ENCODE measurements at regions not wholly inside any gene's neighbourhood (a gene's known extent, or its start where the extent isn't known, plus 50 kb on each side); places are given as distances from the start of the nearest gene placed in this dataset.
"Not testable (repeated sequence)": the region's sequence is repeated elsewhere in the genome, so short reads cannot be mapped to it uniquely, and the experiment has no call there.

GRCh38 chr7:79531905-79532664 is 78.6 kb upstream of the MAGI2 start:
- no peak for DNase-seq

GRCh38 chr7:79531116-79531515 is 77.6 kb upstream of the MAGI2 start:
- no peak for DNase-seq

- DNase-seq, result no peak
Observed at GRCh38 chr7:79529881-79530235, 76.4 kb upstream of the MAGI2 start.

- no peak for DNase-seq
Observed at GRCh38 chr7:79529214-79529880, 75.9 kb upstream of the MAGI2 start.

- no peak for DNase-seq
Observed at GRCh38 chr7:79528421-79528820, 75.0 kb upstream of the MAGI2 start.

GRCh38 chr7:79524048-79524447 is 70.6 kb upstream of the MAGI2 start:
- no peak for DNase-seq

- no peak for DNase-seq
Observed at GRCh38 chr7:79523436-79523835, 70.0 kb upstream of the MAGI2 start.

GRCh38 chr7:79520543-79520942 is 67.1 kb upstream of the MAGI2 start:
- DNase-seq, result no peak

GRCh38 chr7:79515358-79515757 is 61.9 kb upstream of the MAGI2 start:
- DNase-seq, result no peak

- DNase-seq, result no peak
Observed at GRCh38 chr7:79513261-79513660, 59.8 kb upstream of the MAGI2 start.

- DNase-seq, result no peak
Observed at GRCh38 chr7:79512261-79512660, 58.8 kb upstream of the MAGI2 start.

- DNase-seq, result not testable (repeated sequence)
Observed at GRCh38 chr7:79511056-79511455, 57.6 kb upstream of the MAGI2 start.

GRCh38 chr7:79507131-79507530 is 53.7 kb upstream of the MAGI2 start:
- no peak for DNase-seq

- no peak for DNase-seq
Observed at GRCh38 chr7:79506481-79506880, 53.0 kb upstream of the MAGI2 start.

- no peak for DNase-seq
Observed at GRCh38 chr7:79504607-79505389, 51.3 kb upstream of the MAGI2 start.

All from DMS 273 treated with DMSO at 0.1 percent for 48 hours (cell line).